Cardiac fibroblast (primary cell): ENCODE measurements at regions not wholly inside any gene's neighbourhood (a gene's known extent, or its start where the extent isn't known, plus 50 kb on each side); places are given as distances from the start of the nearest gene placed in this dataset.

Experiments
- DNase-seq, 2 donors: peaks; one replicate each; pipeline versions ENCODE4 v3.0.0 to v3.0.0-alpha.2; 2010; ENCODE audit warnings: low read depth in 2 of 2
- H3K4me3 ChIP-seq, 2 donors: replicated peaks in 1 of 2; 1 replicate in 1 of 2; 2 replicates in 1 of 2; pipeline ENCODE4 v1.5.1; 2011; ENCODE audit warnings: low read depth in 2 of 2, low read length in 2 of 2, mild to moderate bottlenecking in 2 of 2, moderate library complexity in 1 of 2
- CTCF ChIP-seq: IDR thresholded peaks from one replicate; pipeline ENCODE4 v1.5.1; 2011; ENCODE audit warnings: low read depth, mild to moderate bottlenecking, low read length, inconsistent platforms

GRCh38 chr15:81987628-81988027 lies 58.2 kb downstream of the MEX3B start:
- H3K4me3 ChIP-seq, result no peak overlapping the region
- no peak for DNase-seq
- TF ChIP-seq CTCF, result no peak

- DNase-seq, result no peak
- no peak for TF ChIP-seq CTCF
- H3K4me3 ChIP-seq, result no peak overlapping the region
Measured at GRCh38 chr15:81983497-81983896, 62.3 kb downstream of the MEX3B start.

GRCh38 chr15:81982808-81983207 lies 63.0 kb downstream of the MEX3B start:
- DNase-seq, result no peak
- H3K4me3 ChIP-seq, result no peak overlapping the region
- no peak for TF ChIP-seq CTCF

GRCh38 chr15:81981908-81982307 lies 63.9 kb downstream of the MEX3B start:
- TF ChIP-seq CTCF, result no peak
- DNase-seq, result no peak
- no peak overlapping the region for H3K4me3 ChIP-seq

GRCh38 chr15:81977464-81977863 lies 68.4 kb downstream of the MEX3B start:
- no peak overlapping the region for H3K4me3 ChIP-seq
- DNase-seq, result no peak
- TF ChIP-seq CTCF, result no peak

GRCh38 chr15:81968691-81969090 lies 77.1 kb downstream of the MEX3B start:
- no peak for TF ChIP-seq CTCF
- no peak overlapping the region for H3K4me3 ChIP-seq
- DNase-seq, result no peak

GRCh38 chr15:81966631-81967030 lies 79.2 kb downstream of the MEX3B start:
- H3K4me3 ChIP-seq, result no peak overlapping the region
- no peak for DNase-seq
- no peak for TF ChIP-seq CTCF
